ENCODE measurements at regions not wholly inside any gene's neighbourhood (a gene's known extent, or its start where the extent isn't known, plus 50 kb on each side); places are given as distances from the start of the nearest gene placed in this dataset.

GRCh38 chr3:106797461-106797860 lies 579.8 kb upstream of the CCDC54 start:
- Histone ChIP-seq H3K4me3 (no peak overlapping the region), H3K9me3 (peaks cover 5% of the 10 kb centered on the region; the same call in 1 of the 2 replicates), H3K36me3 (no peaks in the 10 kb centered on the region), H3K27me3 (no peaks in the 10 kb centered on the region)
- DNase-seq = no peak

GRCh38 chr3:106805625-106806024 lies 571.6 kb upstream of the CCDC54 start:
- no peak for DNase-seq
- H3K27me3 ChIP-seq = no peaks in the 10 kb centered on the region
- H3K4me3 ChIP-seq = no peak overlapping the region
- H3K36me3 ChIP-seq = no peaks in the 10 kb centered on the region
- no peaks in the 10 kb centered on the region for H3K9me3 ChIP-seq

GRCh38 chr3:106806964-106807363 lies 570.3 kb upstream of the CCDC54 start:
- Histone ChIP-seq H3K36me3 (no peaks in the 10 kb centered on the region), H3K4me3 (no peak overlapping the region), H3K27me3 (no peaks in the 10 kb centered on the region), H3K9me3 (no peaks in the 10 kb centered on the region)
- DNase-seq = no peak

- DNase-seq = no peak
- Histone ChIP-seq H3K9me3 (no peaks in the 10 kb centered on the region), H3K36me3 (no peaks in the 10 kb centered on the region), H3K4me3 (no peak overlapping the region), H3K27me3 (no peaks in the 10 kb centered on the region)
These were observed 568.2 kb upstream of the CCDC54 start for GRCh38 chr3:106809041-106809440.

GRCh38 chr3:106809623-106810299 lies 567.5 kb upstream of the CCDC54 start:
- Histone ChIP-seq H3K4me3 (no peak overlapping the region), H3K27me3 (no peaks in the 10 kb centered on the region), H3K36me3 (no peaks in the 10 kb centered on the region), H3K9me3 (no peaks in the 10 kb centered on the region)
- DNase-seq = no peak

GRCh38 chr3:106810300-106810875 lies 566.9 kb upstream of the CCDC54 start:
- no peaks in the 10 kb centered on the region for H3K9me3 ChIP-seq
- no peak overlapping the region for H3K4me3 ChIP-seq
- H3K36me3 ChIP-seq = no peaks in the 10 kb centered on the region
- DNase-seq = no peak
- no peaks in the 10 kb centered on the region for H3K27me3 ChIP-seq

- Histone ChIP-seq H3K9me3 (no peaks in the 10 kb centered on the region), H3K36me3 (no peaks in the 10 kb centered on the region), H3K4me3 (no peak overlapping the region), H3K27me3 (no peaks in the 10 kb centered on the region)
- DNase-seq = no peak
These were observed 565.9 kb upstream of the CCDC54 start for GRCh38 chr3:106811376-106811775.

- DNase-seq = peak; percentile 49
- H3K27me3 ChIP-seq = no peaks in the 10 kb centered on the region
- no peaks in the 10 kb centered on the region for H3K36me3 ChIP-seq
- H3K4me3 ChIP-seq = no peak overlapping the region
- no peaks in the 10 kb centered on the region for H3K9me3 ChIP-seq
These were observed 563.5 kb upstream of the CCDC54 start for GRCh38 chr3:106813742-106814141.

- peak; percentile 60 for DNase-seq
- no peaks in the 10 kb centered on the region for H3K9me3 ChIP-seq
These were observed 563.0 kb upstream of the CCDC54 start for GRCh38 chr3:106814231-106814630.

GRCh38 chr3:106816838-106817237 lies 560.4 kb upstream of the CCDC54 start:
- no peak for DNase-seq
- H3K27me3 ChIP-seq = no peaks in the 10 kb centered on the region
- H3K9me3 ChIP-seq = no peaks in the 10 kb centered on the region
- no peak overlapping the region for H3K4me3 ChIP-seq
- no peaks in the 10 kb centered on the region for H3K36me3 ChIP-seq

More at GRCh38 chr3:106814231-106814630, 563.0 kb upstream of the CCDC54 start:
- Histone ChIP-seq H3K27me3 (no peaks in the 10 kb centered on the region), H3K36me3 (no peaks in the 10 kb centered on the region), H3K4me3 (no peak overlapping the region)

- Histone ChIP-seq H3K27me3 (no peaks in the 10 kb centered on the region), H3K36me3 (no peaks in the 10 kb centered on the region), H3K9me3 (no peaks in the 10 kb centered on the region), H3K4me3 (no peak overlapping the region)
- no peak for DNase-seq
These were observed 559.5 kb upstream of the CCDC54 start for GRCh38 chr3:106817706-106818105.

- Histone ChIP-seq H3K27me3 (no peaks in the 10 kb centered on the region), H3K36me3 (no peaks in the 10 kb centered on the region), H3K4me3 (no peak overlapping the region), H3K9me3 (no peaks in the 10 kb centered on the region)
- DNase-seq = no peak
These were observed 557.8 kb upstream of the CCDC54 start for GRCh38 chr3:106819440-106819839.

- Histone ChIP-seq H3K36me3 (no peaks in the 10 kb centered on the region), H3K27me3 (no peaks in the 10 kb centered on the region), H3K9me3 (no peaks in the 10 kb centered on the region), H3K4me3 (no peak overlapping the region)
- DNase-seq = no peak
These were observed 556.4 kb upstream of the CCDC54 start for GRCh38 chr3:106820726-106821362.

GRCh38 chr3:106821801-106822200 lies 555.4 kb upstream of the CCDC54 start:
- H3K36me3 ChIP-seq = no peaks in the 10 kb centered on the region
- no peaks in the 10 kb centered on the region for H3K27me3 ChIP-seq
- H3K4me3 ChIP-seq = no peak overlapping the region
- no peaks in the 10 kb centered on the region for H3K9me3 ChIP-seq
- DNase-seq = no peak

- no peaks in the 10 kb centered on the region for H3K36me3 ChIP-seq
- DNase-seq = no peak
- H3K4me3 ChIP-seq = no peak overlapping the region
- no peaks in the 10 kb centered on the region for H3K27me3 ChIP-seq
- no peaks in the 10 kb centered on the region for H3K9me3 ChIP-seq
These were observed 555.0 kb upstream of the CCDC54 start for GRCh38 chr3:106822204-106822603.

GRCh38 chr3:106823701-106824100 lies 553.5 kb upstream of the CCDC54 start:
- Histone ChIP-seq H3K36me3 (no peaks in the 10 kb centered on the region), H3K4me3 (no peak overlapping the region), H3K9me3 (no peaks in the 10 kb centered on the region), H3K27me3 (no peaks in the 10 kb centered on the region)
- no peak for DNase-seq

GRCh38 chr3:106824856-106825255 lies 552.4 kb upstream of the CCDC54 start:
- H3K4me3 ChIP-seq = no peak overlapping the region
- no peaks in the 10 kb centered on the region for H3K27me3 ChIP-seq
- no peaks in the 10 kb centered on the region for H3K9me3 ChIP-seq
- peak; percentile 29 for DNase-seq
- no peaks in the 10 kb centered on the region for H3K36me3 ChIP-seq

Measured in MG63 (cell line).